ENCODE measurements at regions not wholly inside any gene's neighbourhood (a gene's known extent, or its start where the extent isn't known, plus 50 kb on each side); places are given as distances from the start of the nearest gene placed in this dataset.

DNA sequence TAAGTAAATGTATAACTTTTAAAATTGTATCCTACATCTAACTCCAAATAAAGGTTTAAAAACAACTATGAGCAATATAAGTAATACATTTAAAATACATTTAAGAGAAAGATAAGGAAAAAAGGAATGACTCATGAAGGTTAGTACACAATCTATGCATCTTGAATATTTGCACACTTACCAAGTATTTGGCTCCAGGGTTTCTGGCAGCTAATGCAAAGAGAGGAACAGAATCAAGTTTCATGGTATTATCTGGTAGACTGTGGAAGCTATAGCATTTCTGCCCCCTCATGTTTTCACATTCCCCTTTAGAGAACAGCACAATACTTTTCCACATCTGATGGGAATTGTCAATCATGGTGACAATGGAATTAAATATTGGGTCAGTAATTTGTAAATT is 132.1 kb downstream of the COX7C start:
- Histone ChIP-seq H3K4me3 (replicated peaks in 1 of 3) (no peak overlapping the region), H3K9me3 (no peaks in the 10 kb centered on the region), H3K27ac (no peak overlapping the region), H3K4me1 (no peaks in the 10 kb centered on the region), H3K27me3 (no peaks in the 10 kb centered on the region), H3K36me3 (no peaks in the 10 kb centered on the region)
- TF ChIP-seq, protein P1, sequence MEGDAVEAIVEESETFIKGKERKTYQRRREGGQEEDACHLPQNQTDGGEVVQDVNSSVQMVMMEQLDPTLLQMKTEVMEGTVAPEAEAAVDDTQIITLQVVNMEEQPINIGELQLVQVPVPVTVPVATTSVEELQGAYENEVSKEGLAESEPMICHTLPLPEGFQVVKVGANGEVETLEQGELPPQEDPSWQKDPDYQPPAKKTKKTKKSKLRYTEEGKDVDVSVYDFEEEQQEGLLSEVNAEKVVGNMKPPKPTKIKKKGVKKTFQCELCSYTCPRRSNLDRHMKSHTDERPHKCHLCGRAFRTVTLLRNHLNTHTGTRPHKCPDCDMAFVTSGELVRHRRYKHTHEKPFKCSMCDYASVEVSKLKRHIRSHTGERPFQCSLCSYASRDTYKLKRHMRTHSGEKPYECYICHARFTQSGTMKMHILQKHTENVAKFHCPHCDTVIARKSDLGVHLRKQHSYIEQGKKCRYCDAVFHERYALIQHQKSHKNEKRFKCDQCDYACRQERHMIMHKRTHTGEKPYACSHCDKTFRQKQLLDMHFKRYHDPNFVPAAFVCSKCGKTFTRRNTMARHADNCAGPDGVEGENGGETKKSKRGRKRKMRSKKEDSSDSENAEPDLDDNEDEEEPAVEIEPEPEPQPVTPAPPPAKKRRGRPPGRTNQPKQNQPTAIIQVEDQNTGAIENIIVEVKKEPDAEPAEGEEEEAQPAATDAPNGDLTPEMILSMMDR (IDR thresholded peaks at IDR 0.05) = no peak
- no peak for TF ChIP-seq POLR2A (IDR thresholded peaks at IDR 0.05)
- no peak for DNase-seq
- intact Hi-C loops (cut with DNase I) = no loop called here

DNA sequence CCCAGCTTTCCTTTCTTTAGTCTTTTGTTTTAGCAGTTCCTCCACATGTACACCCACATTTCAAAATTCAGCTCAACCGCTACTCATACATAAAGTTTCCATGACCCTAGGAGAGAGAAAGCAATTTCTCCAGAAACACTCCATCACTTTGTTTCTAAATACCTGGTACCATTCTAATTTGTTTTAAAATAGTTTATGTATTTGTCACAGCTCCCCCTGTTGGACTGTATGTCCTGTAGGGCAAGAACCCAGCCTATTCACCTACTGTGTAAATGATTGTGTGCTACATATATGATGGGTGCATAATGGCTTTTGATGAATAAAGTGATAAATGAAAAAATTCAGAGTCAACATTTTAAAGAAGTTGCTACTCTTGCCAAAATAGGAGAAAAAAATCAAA is 139.1 kb downstream of the COX7C start:
- no peak for TF ChIP-seq POLR2A (IDR thresholded peaks at IDR 0.05)
- TF ChIP-seq, protein P1 (IDR thresholded peaks at IDR 0.05) = no peak
- Histone ChIP-seq H3K36me3 (no peaks in the 10 kb centered on the region), H3K27me3 (no peaks in the 10 kb centered on the region), H3K9me3 (no peaks in the 10 kb centered on the region), H3K4me3 (replicated peaks in 1 of 3) (no peak overlapping the region), H3K27ac (no peak overlapping the region), H3K4me1 (no peaks in the 10 kb centered on the region)
- no peak for DNase-seq
- intact Hi-C loops (cut with DNase I) = no loop called here
- 94% methylated on average over 1 of the region's 1 CpG for WGBS, 2 donors

DNA sequence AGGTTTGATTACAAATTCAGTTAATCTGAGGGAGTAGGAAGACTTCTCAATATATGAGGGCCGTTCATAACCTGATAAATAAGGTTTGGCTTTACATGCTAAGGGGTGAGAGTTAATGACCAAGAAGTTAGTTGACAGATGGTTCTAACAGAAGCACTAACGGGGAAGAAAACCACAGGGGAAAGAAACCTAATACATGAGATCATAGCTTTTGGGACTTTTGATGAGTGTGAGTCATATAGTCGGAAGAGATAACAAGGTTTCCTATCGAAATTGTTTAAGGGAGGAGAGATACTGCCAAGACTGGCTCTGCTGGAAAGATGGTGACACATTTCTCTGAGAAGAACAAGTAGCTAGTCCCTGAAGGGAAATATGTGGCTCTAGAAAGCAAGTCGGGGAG is 140.1 kb downstream of the COX7C start:
- no peak overlapping the region for H3K27ac ChIP-seq
- H3K27me3 ChIP-seq = no peaks in the 10 kb centered on the region
- 74 to 80% methylated on average over 5 of the region's 5 CpGs for WGBS, 2 donors
- intact Hi-C loops (cut with DNase I) = no loop called here
- no peak overlapping the region for H3K4me3 ChIP-seq (replicated peaks in 1 of 3)
- DNase-seq = no peak
- H3K36me3 ChIP-seq = no peaks in the 10 kb centered on the region
- H3K4me1 ChIP-seq = no peaks in the 10 kb centered on the region
- TF ChIP-seq, protein P1 (IDR thresholded peaks at IDR 0.05) = no peak
- no peak for TF ChIP-seq POLR2A (IDR thresholded peaks at IDR 0.05)
- no peaks in the 10 kb centered on the region for H3K9me3 ChIP-seq

DNA sequence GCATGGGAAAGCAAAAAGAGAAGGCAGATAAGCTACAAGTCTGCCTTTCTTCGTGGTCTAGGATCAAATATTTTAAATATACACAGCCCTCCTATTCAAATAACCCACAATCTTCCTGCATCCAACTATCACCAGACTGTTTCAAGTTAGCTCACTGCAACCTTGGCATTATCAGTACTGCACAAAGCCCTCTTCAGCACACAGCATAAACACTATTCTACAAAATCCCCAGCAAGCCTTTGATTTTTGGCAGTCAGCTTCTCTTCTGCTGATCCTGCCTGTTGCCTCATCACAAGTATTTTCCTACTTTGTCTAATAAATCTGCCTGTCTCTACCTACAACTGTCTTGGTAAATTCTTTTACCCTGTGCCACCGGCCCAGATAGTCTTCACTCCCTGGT is 142.9 kb downstream of the COX7C start:
- no peak for TF ChIP-seq POLR2A (IDR thresholded peaks at IDR 0.05)
- TF ChIP-seq, protein P1 (IDR thresholded peaks at IDR 0.05) = no peak
- 65 to 67% methylated on average over 2 of the region's 2 CpGs for WGBS, 2 donors
- no peak overlapping the region for H3K27ac ChIP-seq
- no peak overlapping the region for H3K4me3 ChIP-seq (replicated peaks in 1 of 3)
- H3K36me3 ChIP-seq = no peaks in the 10 kb centered on the region
- H3K9me3 ChIP-seq = no peaks in the 10 kb centered on the region
- intact Hi-C loops (cut with DNase I) = no loop called here
- no peaks in the 10 kb centered on the region for H3K4me1 ChIP-seq
- no peak for DNase-seq
- no peaks in the 10 kb centered on the region for H3K27me3 ChIP-seq

DNA sequence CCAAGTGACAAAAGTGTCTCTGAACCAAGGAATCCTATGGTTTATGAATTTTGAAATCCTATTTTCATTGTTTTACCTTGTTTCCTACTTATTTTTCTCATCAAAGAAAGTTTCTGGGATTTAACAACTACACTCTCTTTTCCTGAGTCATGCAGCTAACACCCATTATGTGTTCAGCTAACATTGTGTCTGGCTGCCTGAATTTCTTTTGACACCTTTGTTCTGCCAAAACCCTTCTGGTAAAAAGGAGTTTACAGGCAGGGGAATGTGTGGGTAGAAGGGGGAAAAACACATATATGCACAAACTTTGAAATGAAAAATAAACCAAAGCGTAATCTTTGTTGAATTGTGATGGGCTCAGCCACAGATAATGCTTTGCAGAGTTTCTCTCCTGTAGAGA is 146.2 kb downstream of the COX7C start:
- H3K4me3 ChIP-seq (replicated peaks in 1 of 3) = no peak overlapping the region
- no peak overlapping the region for H3K27ac ChIP-seq
- no peaks in the 10 kb centered on the region for H3K9me3 ChIP-seq
- no peak for TF ChIP-seq POLR2A (IDR thresholded peaks at IDR 0.05)
- TF ChIP-seq, protein P1 (IDR thresholded peaks at IDR 0.05) = no peak
- no peaks in the 10 kb centered on the region for H3K36me3 ChIP-seq
- no peaks in the 10 kb centered on the region for H3K4me1 ChIP-seq
- no peaks in the 10 kb centered on the region for H3K27me3 ChIP-seq
- 80 to 90% methylated on average over 1 of the region's 1 CpG for WGBS, 2 donors
- DNase-seq = no peak
- intact Hi-C loops (cut with DNase I) = no loop called here

Measured in thyroid gland (tissue), 4 donors.